H1 (cell line): ENCODE measurements at regions not wholly inside any gene's neighbourhood (a gene's known extent, or its start where the extent isn't known, plus 50 kb on each side); places are given as distances from the start of the nearest gene placed in this dataset.

Experiments used
- CTCF ChIA-PET: fragments of 300-600 bp; sonication (Branson Sonifier 250); formaldehyde crosslinking; loops from one replicate; lab custom pipeline; 2021; ENCODE audit not compliant: partially characterized antibody; lab: Charles Lee
- POLR2A ChIA-PET: fragments of 300-600 bp; sonication (Branson Sonifier 250); formaldehyde crosslinking; loops from one replicate; lab custom pipeline; 2021; ENCODE audit warnings: inconsistent platforms; ENCODE audit not compliant: partially characterized antibody; lab: Charles Lee
- DNase-seq, 2 experiments: peaks; one replicate each; pipeline versions ENCODE4 v3.0.0 to v3.0.0-alpha.2; 2010 to 2022; ENCODE audit warnings: low spot score in 2 of 2, low read depth in 1 of 2, mixed read lengths in 1 of 2
- FAIRE-seq: peaks from 2 replicates; lab custom pipeline; 2011; peaks lifted over from hg19 to GRCh38; lab: Jason Lieb, UNC
- H2AFZ ChIP-seq: 2 replicates; pipeline ENCODE4 v1.8.1; 2012; ENCODE audit warnings: low read length, inconsistent platforms
- H2AK5ac ChIP-seq: 2 replicates; pipeline ENCODE4 v1.6.1; 2013; ENCODE audit warnings: low read depth, low read length
- H2BK120ac ChIP-seq: replicated peaks from 2 replicates; pipeline ENCODE3; 2013; ENCODE audit warnings: low read depth, low read length, inconsistent platforms
- H2BK12ac ChIP-seq: 2 replicates; pipeline ENCODE4 v1.6.1; 2013; ENCODE audit warnings: low read depth, low read length
- H2BK15ac ChIP-seq: 2 replicates; pipeline ENCODE4 v1.6.1; 2013; ENCODE audit warnings: low read length
- H2BK20ac ChIP-seq: 2 replicates; pipeline ENCODE4 v1.6.1; 2013; ENCODE audit warnings: low read length
- H2BK5ac ChIP-seq: 2 replicates; pipeline ENCODE4 v1.6.1; 2013; ENCODE audit warnings: low read depth, low read length
- H3K14ac ChIP-seq: 2 replicates; pipeline ENCODE4 v1.6.1; 2013; ENCODE audit warnings: inconsistent platforms; ENCODE audit not compliant: insufficient read length
- H3K18ac ChIP-seq: 2 replicates; pipeline ENCODE4 v1.6.1; 2013; ENCODE audit warnings: low read length; ENCODE audit errors: extremely low read depth
- H3K23ac ChIP-seq: 2 replicates; pipeline ENCODE4 v1.6.1; 2013; ENCODE audit warnings: inconsistent platforms; ENCODE audit not compliant: insufficient read length
- H3K23me2 ChIP-seq: 2 replicates; pipeline ENCODE4 v1.6.1; 2013; ENCODE audit warnings: low read depth, low read length
- H3K27ac ChIP-seq: 2 replicates; pipeline ENCODE4 v1.6.1; 2011; ENCODE audit warnings: low read depth, low read length, inconsistent platforms
- H3K27me3 ChIP-seq, 4 experiments: replicated peaks in 1 of 4; 1 replicate in 1 of 4; 2 replicates in 3 of 4; pipeline versions ENCODE4 v1.6.1 to v1.8.1; 2011 to 2013; ENCODE audit warnings: low read length in 3 of 4, mild to moderate bottlenecking in 3 of 4, inconsistent platforms in 2 of 4, mixed read lengths in 2 of 4, moderate library complexity in 1 of 4; ENCODE audit not compliant: control insufficient read depth in 3 of 4, insufficient read depth in 3 of 4; ENCODE audit errors: extremely low read depth in 1 of 4
- H3K36me3 ChIP-seq, 4 experiments: 2 replicates each; pipeline versions ENCODE4 v1.6.1 to v1.8.1; 2011 to 2013; ENCODE audit warnings: mild to moderate bottlenecking in 4 of 4, low read length in 3 of 4, moderate library complexity in 2 of 4, control low read depth in 1 of 4, inconsistent platforms in 1 of 4; ENCODE audit not compliant: insufficient read depth in 4 of 4, control insufficient read depth in 2 of 4
- H3K4ac ChIP-seq: replicated peaks from 2 replicates; pipeline ENCODE3; 2013; ENCODE audit warnings: low read length, low read depth, mixed read lengths, inconsistent platforms; ENCODE audit not compliant: insufficient read length
- H3K4me1 ChIP-seq, 4 experiments: replicated peaks in 1 of 4; 1 replicate in 1 of 4; 2 replicates in 3 of 4; pipeline versions ENCODE4 v1.6.1 to v1.8.1; 2011 to 2013; ENCODE audit warnings: low read length in 3 of 4, inconsistent platforms in 2 of 4, mixed read lengths in 1 of 4; ENCODE audit not compliant: insufficient read depth in 4 of 4, control insufficient read depth in 3 of 4
- H3K4me2 ChIP-seq, 2 experiments: 2 replicates each; pipeline versions ENCODE4 v1.6.1 to v1.8.1; 2011 to 2013; ENCODE audit warnings: low read depth in 2 of 2, low read length in 2 of 2, control low read depth in 1 of 2, inconsistent platforms in 1 of 2, mild to moderate bottlenecking in 1 of 2; ENCODE audit not compliant: insufficient read depth in 1 of 2
- H3K4me3 ChIP-seq, 4 experiments: fragments of 200-600, 300-600 bp in 1 of 4; sonication (generic), shearing (Covaris generic), sonication (Bioruptor Twin) in 1 of 4; 2 replicates each; pipeline versions ENCODE4 v1.5.1 to v1.8.1; 2011 to 2016; ENCODE audit warnings: low read length in 4 of 4, low read depth in 3 of 4, control low read depth in 2 of 4, inconsistent platforms in 2 of 4, mild to moderate bottlenecking in 2 of 4, mixed read lengths in 1 of 4, moderate library complexity in 1 of 4; ENCODE audit not compliant: insufficient read depth in 2 of 4; ENCODE audit errors: extremely low read depth in 1 of 4
- H3K56ac ChIP-seq: replicated peaks from 2 replicates; pipeline ENCODE3; 2013; ENCODE audit warnings: low read depth, mild to moderate bottlenecking, mixed read lengths, low read length, inconsistent platforms; ENCODE audit not compliant: insufficient read length
- H3K79me1 ChIP-seq: 2 replicates; pipeline ENCODE4 v1.6.1; 2013; ENCODE audit warnings: low read depth, low read length, control low read depth
- H3K79me2 ChIP-seq, 2 experiments: 2 replicates each; pipeline versions ENCODE4 v1.6.1 to v1.8.1; 2012 to 2013; ENCODE audit warnings: low read length in 2 of 2, mild to moderate bottlenecking in 2 of 2, inconsistent platforms in 1 of 2; ENCODE audit not compliant: insufficient read depth in 2 of 2, control insufficient read depth in 1 of 2
- H3K9ac ChIP-seq, 4 experiments: replicated peaks in 1 of 4; 1 replicate in 1 of 4; 2 replicates in 3 of 4; pipeline versions ENCODE4 v1.6.1 to v1.8.1; 2011 to 2013; ENCODE audit warnings: low read depth in 3 of 4, low read length in 3 of 4, control low read depth in 2 of 4, mild to moderate bottlenecking in 2 of 4, moderate library complexity in 2 of 4, inconsistent platforms in 1 of 4; ENCODE audit errors: extremely low read depth in 1 of 4
- H3K9me3 ChIP-seq, 2 experiments: 2 replicates each; pipeline versions ENCODE4 v1.6.1 to v1.8.1; 2012 to 2013; ENCODE audit warnings: mild to moderate bottlenecking in 2 of 2, moderate library complexity in 2 of 2, control low read depth in 1 of 2, inconsistent platforms in 1 of 2, low read depth in 1 of 2, low read length in 1 of 2, mixed read lengths in 1 of 2; ENCODE audit not compliant: insufficient read depth in 2 of 2
- H4K20me1 ChIP-seq, 2 experiments: replicated peaks in 1 of 2; 2 replicates each; pipeline versions ENCODE3 to v1.8.1; 2011 to 2013; ENCODE audit warnings: inconsistent platforms in 2 of 2, low read length in 2 of 2, mild to moderate bottlenecking in 1 of 2; ENCODE audit not compliant: insufficient read depth in 2 of 2, control insufficient read depth in 1 of 2
- H4K5ac ChIP-seq: 2 replicates; pipeline ENCODE4 v1.6.1; 2013; ENCODE audit warnings: low read length, low read depth, mixed read lengths, inconsistent platforms; ENCODE audit not compliant: insufficient read length
- H4K8ac ChIP-seq: 2 replicates; pipeline ENCODE4 v1.8.0; 2013; ENCODE audit warnings: mild to moderate bottlenecking, moderate library complexity, low read length, inconsistent platforms; ENCODE audit not compliant: insufficient read depth; ENCODE audit errors: extremely low read depth
- H4K91ac ChIP-seq: replicated peaks from 2 replicates; pipeline ENCODE3; 2013; ENCODE audit warnings: low read length, mixed read lengths, inconsistent platforms; ENCODE audit not compliant: insufficient read length
- ASH2L ChIP-seq: fragments of 200-600, 300-600 bp; sonication (generic); IDR thresholded peaks from one replicate; pipeline ENCODE4 v1.7.1; 2017; ENCODE audit warnings: low read length
- BCL11A ChIP-seq, 2 experiments: IDR thresholded peaks; one replicate each; pipeline ENCODE4 v1.6.1; 2011; ENCODE audit warnings: low read depth in 2 of 2, low read length in 2 of 2, mild to moderate bottlenecking in 2 of 2
- CTBP2 ChIP-seq: IDR thresholded peaks from 2 replicates; pipeline ENCODE4 v1.7.0; 2011; ENCODE audit warnings: borderline replicate concordance, mild to moderate bottlenecking, moderate library complexity, mixed read lengths, low read length; ENCODE audit not compliant: insufficient read depth, insufficient read length
- EP300 ChIP-seq, 2 experiments: IDR thresholded peaks; 1 replicate in 1 of 2; 2 replicates in 1 of 2; pipeline ENCODE4 v1.6.1; 2011 to 2012; ENCODE audit warnings: low read depth in 2 of 2, low read length in 2 of 2, mild to moderate bottlenecking in 2 of 2, borderline replicate concordance in 1 of 2, inconsistent platforms in 1 of 2, moderate library complexity in 1 of 2
- KDM4A ChIP-seq: IDR thresholded peaks from one replicate; pipeline ENCODE4 v1.7.1; 2012; ENCODE audit warnings: low read depth, mild to moderate bottlenecking, moderate library complexity, low read length, inconsistent platforms; ENCODE audit not compliant: severe bottlenecking
- POU5F1 ChIP-seq: IDR thresholded peaks from 2 replicates; pipeline ENCODE4 v1.6.1; 2011; ENCODE audit warnings: low read depth, mild to moderate bottlenecking, low read length, moderate library complexity
- SAP30 ChIP-seq: fragments of 300-600 bp; sonication (generic); IDR thresholded peaks from 2 replicates; pipeline ENCODE4 v1.7.1; 2012; ENCODE audit warnings: low read length, moderate library complexity, mild to moderate bottlenecking, inconsistent platforms; ENCODE audit not compliant: insufficient read depth, insufficient replicate concordance
- SIRT6 ChIP-seq: IDR thresholded peaks from one replicate; pipeline ENCODE4 v1.7.1; 2012; ENCODE audit warnings: low read length, inconsistent platforms
- TEAD4 ChIP-seq: IDR thresholded peaks from 2 replicates; pipeline ENCODE4 v1.6.1; 2012; ENCODE audit warnings: low read depth, low read length, inconsistent platforms, mixed read lengths
- YY1 ChIP-seq: IDR thresholded peaks from 2 replicates; pipeline ENCODE4 v1.6.1; 2011; ENCODE audit warnings: low read depth, mild to moderate bottlenecking, low read length
- ZNF274 ChIP-seq: IDR thresholded peaks from 2 replicates; pipeline ENCODE4 v1.7.0; 2012; ENCODE audit warnings: low read length, borderline replicate concordance; ENCODE audit errors: extremely low read depth
- WGBS, 2 experiments: shearing (Covaris generic) in 1 of 2; methylation state at CpG; one replicate each; pipeline versions ENCODE4 v1.1.6 to v1.1.7; 2013 to 2015; ENCODE audit warnings: low lambda C conversion rate in 2 of 2, mixed read lengths in 2 of 2, inconsistent platforms in 1 of 2, low coverage in 1 of 2, missing lambda C conversion rate in 1 of 2; ENCODE audit not compliant: insufficient replicate concordance in 2 of 2, insufficient coverage in 1 of 2, insufficient read length in 1 of 2; ENCODE audit errors: extremely low coverage in 1 of 2, missing lambda C conversion rate in 1 of 2; 5-methylcytosine and 5-hydroxymethylcytosine counted together
- TF ChIP-seq, protein P1 (sequence below): IDR thresholded peaks from 2 replicates; pipeline ENCODE4 v1.6.1; 2012; ENCODE audit warnings: inconsistent platforms
- TF ChIP-seq, protein P2 (sequence below): IDR thresholded peaks from 2 replicates; pipeline ENCODE4 v1.6.1; 2012; ENCODE audit warnings: low read length, inconsistent platforms

DNA sequence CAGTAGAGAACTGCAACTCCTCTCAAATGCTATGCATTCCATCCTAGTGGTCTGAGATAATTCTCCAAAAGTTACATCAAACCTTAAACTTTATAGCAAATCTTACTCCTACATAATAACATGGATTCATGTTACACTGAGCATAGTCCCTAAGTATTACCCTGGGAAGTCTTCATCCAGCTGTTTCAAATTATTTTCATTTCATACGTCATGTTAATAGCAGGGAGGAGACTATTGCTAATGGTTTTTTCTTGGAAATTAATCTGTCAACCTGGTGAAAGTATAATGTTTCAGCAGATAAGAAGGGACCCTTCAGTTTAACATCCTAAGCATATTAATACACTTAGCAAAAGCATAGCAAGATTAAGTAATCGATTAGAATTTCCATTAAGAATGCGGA lies 318.1 kb downstream of the USP25 start:
- H3K23ac ChIP-seq: no peak overlapping the region
- H3K18ac ChIP-seq: no peak overlapping the region
- no peak overlapping the region for H4K8ac ChIP-seq
- H3K4me2 ChIP-seq: no peak overlapping the region
- H3K79me2 ChIP-seq: no peaks in the 10 kb centered on the region
- H4K91ac ChIP-seq: no peak overlapping the region
- H2BK5ac ChIP-seq: no peak overlapping the region
- H2BK120ac ChIP-seq: no peak overlapping the region
- H3K4me1 ChIP-seq: no peaks in the 10 kb centered on the region
- H3K4me3 ChIP-seq: no peak overlapping the region
- H4K5ac ChIP-seq: no peak overlapping the region
- no peak overlapping the region for H3K4ac ChIP-seq
- no peaks in the 10 kb centered on the region for H3K79me1 ChIP-seq
- FAIRE-seq (no peak), DNase-seq (no peak)
- H3K9me3 ChIP-seq: no peaks in the 10 kb centered on the region
- no peak overlapping the region for H2BK12ac ChIP-seq
- no peak overlapping the region for H3K14ac ChIP-seq
- H3K9ac ChIP-seq: no peak overlapping the region
- H3K27me3 ChIP-seq: no peaks in the 10 kb centered on the region
- no peaks in the 10 kb centered on the region for H3K23me2 ChIP-seq
- H3K27ac ChIP-seq: no peak overlapping the region
- H2BK20ac ChIP-seq: no peak overlapping the region
- ChIA-PET CTCF (no interaction called here), POLR2A (no interaction called here)
- no peak overlapping the region for H3K56ac ChIP-seq
- H2AFZ ChIP-seq: no peak overlapping the region
- H2AK5ac ChIP-seq: no peak overlapping the region
- H4K20me1 ChIP-seq: no peaks in the 10 kb centered on the region
- H2BK15ac ChIP-seq: no peak overlapping the region
- WGBS, 2 experiments: 91% methylated on average over 3 of the region's 3 CpGs; no CpG with 5 or more reads in 1 of the 2 experiments
- no peaks in the 10 kb centered on the region for H3K36me3 ChIP-seq
- TF ChIP-seq, protein P1, sequence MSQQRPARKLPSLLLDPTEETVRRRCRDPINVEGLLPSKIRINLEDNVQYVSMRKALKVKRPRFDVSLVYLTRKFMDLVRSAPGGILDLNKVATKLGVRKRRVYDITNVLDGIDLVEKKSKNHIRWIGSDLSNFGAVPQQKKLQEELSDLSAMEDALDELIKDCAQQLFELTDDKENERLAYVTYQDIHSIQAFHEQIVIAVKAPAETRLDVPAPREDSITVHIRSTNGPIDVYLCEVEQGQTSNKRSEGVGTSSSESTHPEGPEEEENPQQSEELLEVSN: no peak
- TF ChIP-seq BCL11A (IDR thresholded peaks at IDR 0.05; ENCODE audit: low read depth in 2 of 2, low read length in 2 of 2): no peak
- no peak for TF ChIP-seq SIRT6
- TF ChIP-seq CTBP2: no peak
- TF ChIP-seq, protein P2, sequence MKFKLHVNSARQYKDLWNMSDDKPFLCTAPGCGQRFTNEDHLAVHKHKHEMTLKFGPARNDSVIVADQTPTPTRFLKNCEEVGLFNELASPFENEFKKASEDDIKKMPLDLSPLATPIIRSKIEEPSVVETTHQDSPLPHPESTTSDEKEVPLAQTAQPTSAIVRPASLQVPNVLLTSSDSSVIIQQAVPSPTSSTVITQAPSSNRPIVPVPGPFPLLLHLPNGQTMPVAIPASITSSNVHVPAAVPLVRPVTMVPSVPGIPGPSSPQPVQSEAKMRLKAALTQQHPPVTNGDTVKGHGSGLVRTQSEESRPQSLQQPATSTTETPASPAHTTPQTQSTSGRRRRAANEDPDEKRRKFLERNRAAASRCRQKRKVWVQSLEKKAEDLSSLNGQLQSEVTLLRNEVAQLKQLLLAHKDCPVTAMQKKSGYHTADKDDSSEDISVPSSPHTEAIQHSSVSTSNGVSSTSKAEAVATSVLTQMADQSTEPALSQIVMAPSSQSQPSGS: no peak
- no peak for TF ChIP-seq YY1
- TF ChIP-seq EP300 (IDR thresholded peaks at IDR 0.05; ENCODE audit: borderline replicate concordance in 1 of 2, low read depth in 2 of 2, low read length in 2 of 2): no peak
- TF ChIP-seq KDM4A: no peak
- TF ChIP-seq ASH2L: no peak
- no peak for TF ChIP-seq POU5F1
- TF ChIP-seq SAP30: no peak
- no peak for TF ChIP-seq ZNF274
- TF ChIP-seq TEAD4: no peak
